ENCODE measurements at regions not wholly inside any gene's neighbourhood (a gene's known extent, or its start where the extent isn't known, plus 50 kb on each side); places are given as distances from the start of the nearest gene placed in this dataset.
A peak's percentile ranks its signal among the peaks of the same experiment; 100 is the strongest.
"Not testable (repeated sequence)": the region's sequence is repeated elsewhere in the genome, so short reads cannot be mapped to it uniquely, and the experiment has no call there.

- H3K27me3 ChIP-seq (ENCODE audit: insufficient read depth, low read length); H3K79me2 ChIP-seq (ENCODE audit: insufficient read depth, low read length); BruUV-seq (replicated peaks); H3K9me3 ChIP-seq (ENCODE audit: control insufficient read depth in 1 of 2, insufficient read depth in 1 of 2, low read depth in 1 of 2, low read length in 2 of 2); DNase-seq (ENCODE audit: low read depth, low spot score); RAD21 ChIA-PET (ENCODE audit: low non-redundant PET in 1 of 2, low total read pairs in 2 of 2, uncharacterized antibody in 2 of 2, unreplicated experiment in 2 of 2); H3K36me3 ChIP-seq (ENCODE audit: control insufficient read depth in 1 of 2, insufficient read depth in 2 of 2, low read length in 2 of 2); ATAC-seq; H3K4me1 ChIP-seq (ENCODE audit: control insufficient read depth in 1 of 2, insufficient read depth in 2 of 2, low read length in 2 of 2); H3K4me3 ChIP-seq (replicated peaks in 1 of 2; ENCODE audit: low read depth in 1 of 2, low read length in 2 of 2); POLR2A ChIA-PET; H3K4me2 ChIP-seq (ENCODE audit: low read length); H3K9ac ChIP-seq (ENCODE audit: low read length); H3K27ac ChIP-seq (ENCODE audit: low read depth, low read length); H4K20me1 ChIP-seq (ENCODE audit: insufficient read depth); CTCF ChIA-PET; intact Hi-C loops (cut with micrococcal nuclease); H2AFZ ChIP-seq (ENCODE audit: low read depth, low read length, poor library complexity, severe bottlenecking); H3K9me2 ChIP-seq (ENCODE audit: insufficient read depth): not testable (repeated sequence)
Observed at GRCh38 chr11:87506946-87507345, 469.2 kb downstream of the TMEM135 start.

GRCh38 chr11:87501388-87501787 lies 463.7 kb downstream of the TMEM135 start:
- no peaks in the 10 kb centered on the region for H3K79me2 ChIP-seq (ENCODE audit: insufficient read depth, low read length)
- no peaks in the 10 kb centered on the region for H4K20me1 ChIP-seq (ENCODE audit: insufficient read depth)
- CTCF ChIA-PET, result no interaction called here
- RAD21 ChIA-PET (ENCODE audit: low non-redundant PET in 1 of 2, low total read pairs in 2 of 2, uncharacterized antibody in 2 of 2, unreplicated experiment in 2 of 2), result no interaction called here
- H3K9me2 ChIP-seq (ENCODE audit: insufficient read depth), result no peaks in the 10 kb centered on the region
- no peaks in the 10 kb centered on the region for H3K4me1 ChIP-seq (ENCODE audit: control insufficient read depth in 1 of 2, insufficient read depth in 2 of 2, low read length in 2 of 2)
- DNase-seq (ENCODE audit: low read depth, low spot score), result no peak
- no peak overlapping the region for H3K9ac ChIP-seq (ENCODE audit: low read length)
- POLR2A ChIA-PET, result no interaction called here
- no peak overlapping the region for H3K4me3 ChIP-seq (replicated peaks in 1 of 2; ENCODE audit: low read depth in 1 of 2, low read length in 2 of 2)
- no peaks in the 10 kb centered on the region for H3K27me3 ChIP-seq (ENCODE audit: insufficient read depth, low read length)
- H3K27ac ChIP-seq (ENCODE audit: low read depth, low read length), result no peak overlapping the region
- TF ChIP-seq CEBPB (IDR thresholded peaks at IDR 0.05; ENCODE audit: low read depth) (no peak), RAD21 (IDR thresholded peaks at IDR 0.05; ENCODE audit: low read depth) (peak; percentile 18; the same call in 1 of the 2 replicates), CTCF (IDR thresholded peaks at IDR 0.05 in 2 of 3, conservative IDR thresholded peaks at IDR 0.05 in 1 of 3; ENCODE audit: borderline replicate concordance in 1 of 3, insufficient read depth in 1 of 3, low read depth in 2 of 3, low read length in 2 of 3) (0 out of 6 replicates have a peak, but pooled peaks of 2 of the 3 experiments have one; percentile 5 to 11)
- no peak for ATAC-seq
- intact Hi-C loops (cut with micrococcal nuclease), result no loop called here
- no peak overlapping the region for H3K4me2 ChIP-seq (ENCODE audit: low read length)
- no TSS peak for BruUV-seq (replicated peaks)
- no peak overlapping the region for H2AFZ ChIP-seq (ENCODE audit: low read depth, low read length, poor library complexity, severe bottlenecking)
- no peaks in the 10 kb centered on the region for H3K36me3 ChIP-seq (ENCODE audit: control insufficient read depth in 1 of 2, insufficient read depth in 2 of 2, low read length in 2 of 2)
- no peaks in the 10 kb centered on the region for H3K9me3 ChIP-seq (ENCODE audit: control insufficient read depth in 1 of 2, insufficient read depth in 1 of 2, low read depth in 1 of 2, low read length in 2 of 2)

- BruUV-seq (replicated peaks); POLR2A ChIA-PET; RAD21 ChIA-PET (ENCODE audit: low non-redundant PET in 1 of 2, low total read pairs in 2 of 2, uncharacterized antibody in 2 of 2, unreplicated experiment in 2 of 2): not testable (repeated sequence)
Observed at GRCh38 chr11:87494936-87495335, 457.2 kb downstream of the TMEM135 start.

GRCh38 chr11:87494026-87494425 lies 456.3 kb downstream of the TMEM135 start:
- H3K9ac ChIP-seq (ENCODE audit: low read length); H3K79me2 ChIP-seq (ENCODE audit: insufficient read depth, low read length); H2AFZ ChIP-seq (ENCODE audit: low read depth, low read length, poor library complexity, severe bottlenecking); H3K4me1 ChIP-seq (ENCODE audit: control insufficient read depth in 1 of 2, insufficient read depth in 2 of 2, low read length in 2 of 2); ATAC-seq; CTCF ChIA-PET; BruUV-seq (replicated peaks); H3K9me3 ChIP-seq (ENCODE audit: control insufficient read depth in 1 of 2, insufficient read depth in 1 of 2, low read depth in 1 of 2, low read length in 2 of 2); H3K27me3 ChIP-seq (ENCODE audit: insufficient read depth, low read length); H3K4me2 ChIP-seq (ENCODE audit: low read length); H3K36me3 ChIP-seq (ENCODE audit: control insufficient read depth in 1 of 2, insufficient read depth in 2 of 2, low read length in 2 of 2); DNase-seq (ENCODE audit: low read depth, low spot score); POLR2A ChIA-PET; H3K9me2 ChIP-seq (ENCODE audit: insufficient read depth); H4K20me1 ChIP-seq (ENCODE audit: insufficient read depth); H3K27ac ChIP-seq (ENCODE audit: low read depth, low read length); intact Hi-C loops (cut with micrococcal nuclease); H3K4me3 ChIP-seq (replicated peaks in 1 of 2; ENCODE audit: low read depth in 1 of 2, low read length in 2 of 2); RAD21 ChIA-PET (ENCODE audit: low non-redundant PET in 1 of 2, low total read pairs in 2 of 2, uncharacterized antibody in 2 of 2, unreplicated experiment in 2 of 2): not testable (repeated sequence)

More at GRCh38 chr11:87494936-87495335, 457.2 kb downstream of the TMEM135 start:
- H3K4me2 ChIP-seq (ENCODE audit: low read length); H3K9ac ChIP-seq (ENCODE audit: low read length); H3K9me2 ChIP-seq (ENCODE audit: insufficient read depth); H3K4me1 ChIP-seq (ENCODE audit: control insufficient read depth in 1 of 2, insufficient read depth in 2 of 2, low read length in 2 of 2); H3K79me2 ChIP-seq (ENCODE audit: insufficient read depth, low read length); H3K4me3 ChIP-seq (replicated peaks in 1 of 2; ENCODE audit: low read depth in 1 of 2, low read length in 2 of 2); CTCF ChIA-PET; DNase-seq (ENCODE audit: low read depth, low spot score); H3K9me3 ChIP-seq (ENCODE audit: control insufficient read depth in 1 of 2, insufficient read depth in 1 of 2, low read depth in 1 of 2, low read length in 2 of 2); intact Hi-C loops (cut with micrococcal nuclease); ATAC-seq; H3K27ac ChIP-seq (ENCODE audit: low read depth, low read length); H3K27me3 ChIP-seq (ENCODE audit: insufficient read depth, low read length); H3K36me3 ChIP-seq (ENCODE audit: control insufficient read depth in 1 of 2, insufficient read depth in 2 of 2, low read length in 2 of 2); H2AFZ ChIP-seq (ENCODE audit: low read depth, low read length, poor library complexity, severe bottlenecking); H4K20me1 ChIP-seq (ENCODE audit: insufficient read depth): not testable (repeated sequence)

Data from HCT116 (cell line).